Choroid plexus epithelial cell (primary cell): ENCODE measurements at regions not wholly inside any gene's neighbourhood (a gene's known extent, or its start where the extent isn't known, plus 50 kb on each side); places are given as distances from the start of the nearest gene placed in this dataset.

Experiments
- DNase-seq: peaks from one replicate; pipeline ENCODE4 v3.0.0-alpha.2; 2010; ENCODE audit warnings: low read depth
- H3K4me3 ChIP-seq: 2 replicates; pipeline ENCODE4 v1.5.1; 2011; ENCODE audit warnings: low read depth, mild to moderate bottlenecking, control low read depth, low read length, moderate library complexity
- TF ChIP-seq, protein P1 (sequence below): conservative IDR thresholded peaks from 2 replicates; pipeline ENCODE4 v1.5.1; 2011; ENCODE audit warnings: low read depth, mild to moderate bottlenecking, control low read depth, inconsistent platforms, low read length, moderate library complexity

DNA sequence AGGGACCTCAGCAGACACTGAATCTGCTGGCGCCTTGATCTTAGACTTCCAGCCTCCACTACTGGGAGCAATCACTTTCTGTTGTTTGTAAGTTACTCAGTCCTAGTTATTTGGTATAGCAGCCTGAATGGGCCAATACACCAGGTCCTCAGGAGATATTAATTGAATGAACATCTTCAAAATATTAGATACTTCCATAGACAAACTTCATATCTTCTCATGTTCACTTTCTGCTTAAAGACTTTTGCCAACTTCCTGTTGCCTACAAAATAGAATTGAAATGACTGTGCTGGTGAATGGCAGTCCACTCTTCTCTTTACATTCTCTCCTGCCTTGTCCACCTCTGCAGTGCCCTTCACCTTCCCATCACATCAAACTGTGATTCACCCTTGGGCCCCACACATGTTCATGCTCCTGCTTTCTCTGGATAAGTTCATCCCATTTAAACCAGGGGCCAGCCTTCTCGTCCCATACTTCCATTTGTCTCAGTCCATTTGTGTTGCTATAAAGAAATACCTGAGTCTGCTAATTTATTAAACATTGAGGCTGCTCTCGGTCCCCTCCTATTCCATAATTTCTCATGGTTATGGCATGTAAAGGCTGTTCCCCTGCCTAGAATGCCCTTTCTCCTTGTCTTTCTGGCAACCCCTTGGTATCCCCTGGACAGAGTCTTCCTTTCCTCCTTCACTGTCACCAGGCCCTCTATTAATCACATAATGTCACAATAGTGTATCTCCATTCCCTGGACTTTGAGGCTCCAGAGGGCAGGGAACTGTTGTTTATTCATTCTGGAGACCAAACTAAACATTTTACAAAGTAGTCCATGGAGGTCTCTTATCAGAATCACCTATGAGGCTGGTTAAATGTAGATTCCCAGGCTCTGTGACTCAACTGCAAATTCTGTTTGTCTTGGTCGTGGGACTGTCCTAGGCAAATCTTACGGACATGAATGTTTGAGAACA is 148.3 kb upstream of the TMEM170B start:
- DNase-seq = no peak
- TF ChIP-seq, protein P1, sequence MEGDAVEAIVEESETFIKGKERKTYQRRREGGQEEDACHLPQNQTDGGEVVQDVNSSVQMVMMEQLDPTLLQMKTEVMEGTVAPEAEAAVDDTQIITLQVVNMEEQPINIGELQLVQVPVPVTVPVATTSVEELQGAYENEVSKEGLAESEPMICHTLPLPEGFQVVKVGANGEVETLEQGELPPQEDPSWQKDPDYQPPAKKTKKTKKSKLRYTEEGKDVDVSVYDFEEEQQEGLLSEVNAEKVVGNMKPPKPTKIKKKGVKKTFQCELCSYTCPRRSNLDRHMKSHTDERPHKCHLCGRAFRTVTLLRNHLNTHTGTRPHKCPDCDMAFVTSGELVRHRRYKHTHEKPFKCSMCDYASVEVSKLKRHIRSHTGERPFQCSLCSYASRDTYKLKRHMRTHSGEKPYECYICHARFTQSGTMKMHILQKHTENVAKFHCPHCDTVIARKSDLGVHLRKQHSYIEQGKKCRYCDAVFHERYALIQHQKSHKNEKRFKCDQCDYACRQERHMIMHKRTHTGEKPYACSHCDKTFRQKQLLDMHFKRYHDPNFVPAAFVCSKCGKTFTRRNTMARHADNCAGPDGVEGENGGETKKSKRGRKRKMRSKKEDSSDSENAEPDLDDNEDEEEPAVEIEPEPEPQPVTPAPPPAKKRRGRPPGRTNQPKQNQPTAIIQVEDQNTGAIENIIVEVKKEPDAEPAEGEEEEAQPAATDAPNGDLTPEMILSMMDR = no peak
- no peak overlapping the region for H3K4me3 ChIP-seq

GRCh38 chr6:11387707-11388430 is 149.7 kb upstream of the TMEM170B start:
- DNase-seq = no peak
- TF ChIP-seq, protein P1 = no peak
- H3K4me3 ChIP-seq = no peak overlapping the region

DNA sequence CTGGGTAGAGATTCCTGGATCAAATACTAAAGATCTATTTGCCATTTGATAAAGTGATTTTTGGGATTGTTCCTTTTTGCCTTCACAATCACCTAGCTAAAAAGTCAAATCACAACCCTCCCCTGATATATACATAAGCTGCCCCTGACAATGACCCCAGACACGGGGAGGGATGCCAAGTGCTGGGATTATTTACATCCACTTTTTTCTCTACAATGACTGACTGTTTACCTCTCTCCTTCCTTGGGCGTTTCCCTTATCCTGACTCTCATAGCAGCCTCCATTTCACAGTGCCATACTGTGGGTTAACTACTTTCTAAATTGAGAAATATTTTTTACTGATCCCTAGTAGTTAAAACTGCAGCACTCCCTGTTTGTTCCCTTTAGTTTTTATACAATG is 150.8 kb upstream of the TMEM170B start:
- TF ChIP-seq, protein P1 = no peak
- H3K4me3 ChIP-seq = no peak overlapping the region

GRCh38 chr6:11386323-11386722 is 151.2 kb upstream of the TMEM170B start:
- H3K4me3 ChIP-seq = no peak overlapping the region
- TF ChIP-seq, protein P1 = no peak
- DNase-seq = no peak

More for the DNA sequence above, 150.8 kb upstream of the TMEM170B start:
- no peak for DNase-seq

DNA sequence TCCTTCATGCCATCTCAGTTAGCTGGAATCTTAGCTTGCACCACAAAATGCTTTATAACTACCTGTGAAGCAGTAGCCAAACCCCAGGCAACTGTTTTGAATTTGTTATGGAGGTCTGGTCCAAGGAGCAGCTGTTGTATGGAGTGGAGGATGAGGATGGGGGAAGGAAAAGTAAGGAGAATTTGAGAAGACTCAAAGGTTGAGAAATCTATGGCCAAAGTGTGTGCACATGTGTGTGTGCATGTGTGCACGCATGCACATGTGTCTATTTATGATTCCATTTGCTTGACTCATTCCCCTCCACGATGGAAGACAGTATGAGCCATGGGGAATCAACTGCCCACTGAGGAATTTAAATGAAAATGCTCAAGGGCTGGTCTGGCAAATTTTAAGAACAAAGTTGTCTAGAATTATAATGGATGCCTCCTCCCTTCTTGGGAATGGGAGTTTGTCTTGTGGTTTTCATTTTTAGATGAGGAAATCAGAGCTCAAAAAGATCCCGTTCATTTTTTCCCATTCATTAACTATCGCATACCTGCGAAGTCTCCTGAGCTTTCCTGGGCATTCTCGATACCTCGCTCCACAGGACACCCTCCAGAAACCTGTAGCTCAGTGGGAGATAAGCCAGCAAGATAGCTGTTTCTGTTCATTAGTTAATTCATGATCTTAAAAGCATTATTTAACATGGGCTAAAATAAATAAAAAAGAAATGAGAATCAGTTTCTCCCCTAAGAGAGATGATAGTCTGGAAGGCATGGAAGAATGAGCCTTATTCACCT is 152.3 kb upstream of the NEDD9 start:
- no peak for DNase-seq
- TF ChIP-seq, protein P1 = no peak
- no peak overlapping the region for H3K4me3 ChIP-seq

DNA sequence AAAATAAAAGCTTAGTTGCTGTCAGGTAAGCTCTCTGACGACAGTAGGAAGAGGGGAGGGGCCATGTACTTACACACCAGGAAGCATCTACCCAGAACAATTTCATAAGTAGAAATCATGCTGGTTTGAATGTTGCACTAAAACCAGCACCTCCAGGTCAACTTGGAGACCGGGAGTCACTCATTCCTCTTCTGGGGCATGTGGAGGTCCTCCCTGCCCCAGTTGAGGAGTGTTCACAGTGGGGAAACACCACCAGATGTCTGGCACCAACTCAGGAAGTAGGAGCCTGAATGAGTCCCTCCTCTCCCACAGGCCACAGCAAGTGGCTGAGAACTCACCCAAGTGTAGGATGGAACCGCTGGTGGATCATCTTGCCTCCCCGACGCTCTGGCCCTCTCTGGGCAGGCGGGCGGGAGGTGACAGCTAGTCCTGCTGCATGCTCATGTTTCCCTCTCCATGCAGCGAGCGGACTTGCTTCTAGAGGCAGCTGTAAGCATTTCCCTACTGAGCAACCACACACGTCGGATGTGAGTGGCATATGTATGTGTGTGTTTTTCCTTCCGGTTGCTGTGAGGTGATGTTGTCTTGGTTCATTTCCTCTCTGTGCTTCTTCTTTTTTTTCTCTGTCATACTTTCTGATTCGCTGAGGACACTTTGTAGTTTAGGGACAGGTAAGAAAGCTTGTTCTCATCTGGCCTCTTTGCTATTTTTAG is 149.5 kb upstream of the NEDD9 start:
- no peak overlapping the region for H3K4me3 ChIP-seq
- DNase-seq = no peak
- TF ChIP-seq, protein P1 = no peak
